ENCODE measurements at regions not wholly inside any gene's neighbourhood (a gene's known extent, or its start where the extent isn't known, plus 50 kb on each side); places are given as distances from the start of the nearest gene placed in this dataset.
A peak's percentile ranks its signal among the peaks of the same experiment; 100 is the strongest.

- POLR2A ChIA-PET = interaction anchor here (1.0 to 1.2 kb wide), 2 partner anchors 45 to 107 kb away, joined by 3 read pairs; no protein-coding TSS in a partner anchor
- Mint-ChIP-seq H3K4me1 (ENCODE audit: insufficient read depth, unreplicated experiment) (peaks cover 9% of the 10 kb centered on the region), H3K27me3 (ENCODE audit: insufficient read depth, unreplicated experiment) (no peaks in the 10 kb centered on the region), H3K4me3 (ENCODE audit: unreplicated experiment) (no peak overlapping the region), H3K36me3 (ENCODE audit: insufficient read depth, unreplicated experiment) (no peaks in the 10 kb centered on the region), H3K9me3 (ENCODE audit: unreplicated experiment) (no peaks in the 10 kb centered on the region), H3K27ac (ENCODE audit: low read depth, unreplicated experiment) (no peak overlapping the region)
- CTCF ChIA-PET = no interaction called here
- intact Hi-C loops (cut with micrococcal nuclease) = no loop called here
- TF ChIP-seq, protein P1, sequence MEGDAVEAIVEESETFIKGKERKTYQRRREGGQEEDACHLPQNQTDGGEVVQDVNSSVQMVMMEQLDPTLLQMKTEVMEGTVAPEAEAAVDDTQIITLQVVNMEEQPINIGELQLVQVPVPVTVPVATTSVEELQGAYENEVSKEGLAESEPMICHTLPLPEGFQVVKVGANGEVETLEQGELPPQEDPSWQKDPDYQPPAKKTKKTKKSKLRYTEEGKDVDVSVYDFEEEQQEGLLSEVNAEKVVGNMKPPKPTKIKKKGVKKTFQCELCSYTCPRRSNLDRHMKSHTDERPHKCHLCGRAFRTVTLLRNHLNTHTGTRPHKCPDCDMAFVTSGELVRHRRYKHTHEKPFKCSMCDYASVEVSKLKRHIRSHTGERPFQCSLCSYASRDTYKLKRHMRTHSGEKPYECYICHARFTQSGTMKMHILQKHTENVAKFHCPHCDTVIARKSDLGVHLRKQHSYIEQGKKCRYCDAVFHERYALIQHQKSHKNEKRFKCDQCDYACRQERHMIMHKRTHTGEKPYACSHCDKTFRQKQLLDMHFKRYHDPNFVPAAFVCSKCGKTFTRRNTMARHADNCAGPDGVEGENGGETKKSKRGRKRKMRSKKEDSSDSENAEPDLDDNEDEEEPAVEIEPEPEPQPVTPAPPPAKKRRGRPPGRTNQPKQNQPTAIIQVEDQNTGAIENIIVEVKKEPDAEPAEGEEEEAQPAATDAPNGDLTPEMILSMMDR (IDR thresholded peaks at IDR 0.05; ENCODE audit: unreplicated experiment) = no peak
- DNase-seq (ENCODE audit: unreplicated experiment) = no peak
- no TSS peak for BruUV-seq (replicated peaks)
Measured at GRCh38 chr7:42489299-42489698, 252.3 kb upstream of the GLI3 start.

DNA sequence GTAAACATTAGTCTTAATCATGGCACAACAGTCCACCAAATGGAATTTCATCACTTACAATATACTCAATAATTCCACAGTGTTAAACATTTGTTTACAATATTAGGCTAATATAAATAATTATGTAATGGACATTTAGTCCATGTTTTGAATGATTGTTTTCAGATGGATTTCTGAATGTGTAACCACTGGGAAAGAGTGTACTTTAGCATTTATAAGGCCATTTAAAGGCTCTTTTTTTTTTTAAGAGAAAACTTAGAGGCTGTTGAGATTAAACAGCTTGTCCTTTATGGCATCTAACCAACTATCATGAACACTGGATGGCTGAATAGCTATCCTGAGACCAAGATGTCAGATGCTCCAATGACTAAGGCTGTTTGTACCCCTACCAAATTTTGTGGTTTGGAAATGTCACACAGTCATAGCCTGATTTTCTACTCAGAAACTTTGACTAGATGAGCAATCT is 248.3 kb upstream of the GLI3 start:
- no peaks in the 10 kb centered on the region for H3K9me3 Mint-ChIP-seq (ENCODE audit: unreplicated experiment)
- intact Hi-C loops (cut with micrococcal nuclease) = no loop called here
- no peak for DNase-seq (ENCODE audit: unreplicated experiment)
- no peaks in the 10 kb centered on the region for H3K27me3 Mint-ChIP-seq (ENCODE audit: insufficient read depth, unreplicated experiment)
- POLR2A ChIA-PET = interaction anchor here (0.7 kb wide), 1 partner anchor 19 kb away, joined by 3 read pairs; no protein-coding TSS in a partner anchor
- peaks cover under 1% of the 10 kb centered on the region for H3K4me1 Mint-ChIP-seq (ENCODE audit: insufficient read depth, unreplicated experiment)
- TF ChIP-seq, protein P1 (IDR thresholded peaks at IDR 0.05; ENCODE audit: unreplicated experiment) = no peak
- CTCF ChIA-PET = interaction anchor here (0.7 kb wide), 1 partner anchor 397 kb away, joined by 3 read pairs; no protein-coding TSS in a partner anchor
- no TSS peak for BruUV-seq (replicated peaks)
- no peaks in the 10 kb centered on the region for H3K36me3 Mint-ChIP-seq (ENCODE audit: insufficient read depth, unreplicated experiment)
- H3K4me3 Mint-ChIP-seq (ENCODE audit: unreplicated experiment) = no peak overlapping the region
- no peak overlapping the region for H3K27ac Mint-ChIP-seq (ENCODE audit: low read depth, unreplicated experiment)

GRCh38 chr7:42483886-42484285 is 246.9 kb upstream of the GLI3 start:
- Mint-ChIP-seq H3K36me3 (ENCODE audit: insufficient read depth, unreplicated experiment) (no peaks in the 10 kb centered on the region), H3K27ac (ENCODE audit: low read depth, unreplicated experiment) (no peak overlapping the region), H3K27me3 (ENCODE audit: insufficient read depth, unreplicated experiment) (no peaks in the 10 kb centered on the region), H3K4me1 (ENCODE audit: insufficient read depth, unreplicated experiment) (peaks cover 9% of the 10 kb centered on the region), H3K9me3 (ENCODE audit: unreplicated experiment) (no peaks in the 10 kb centered on the region), H3K4me3 (ENCODE audit: unreplicated experiment) (no peak overlapping the region)
- POLR2A ChIA-PET = no interaction called here
- BruUV-seq (replicated peaks) = no TSS peak
- intact Hi-C loops (cut with micrococcal nuclease) = no loop called here
- DNase-seq (ENCODE audit: unreplicated experiment) = no peak
- CTCF ChIA-PET = no interaction called here
- TF ChIP-seq, protein P1 (IDR thresholded peaks at IDR 0.05; ENCODE audit: unreplicated experiment) = no peak

DNA sequence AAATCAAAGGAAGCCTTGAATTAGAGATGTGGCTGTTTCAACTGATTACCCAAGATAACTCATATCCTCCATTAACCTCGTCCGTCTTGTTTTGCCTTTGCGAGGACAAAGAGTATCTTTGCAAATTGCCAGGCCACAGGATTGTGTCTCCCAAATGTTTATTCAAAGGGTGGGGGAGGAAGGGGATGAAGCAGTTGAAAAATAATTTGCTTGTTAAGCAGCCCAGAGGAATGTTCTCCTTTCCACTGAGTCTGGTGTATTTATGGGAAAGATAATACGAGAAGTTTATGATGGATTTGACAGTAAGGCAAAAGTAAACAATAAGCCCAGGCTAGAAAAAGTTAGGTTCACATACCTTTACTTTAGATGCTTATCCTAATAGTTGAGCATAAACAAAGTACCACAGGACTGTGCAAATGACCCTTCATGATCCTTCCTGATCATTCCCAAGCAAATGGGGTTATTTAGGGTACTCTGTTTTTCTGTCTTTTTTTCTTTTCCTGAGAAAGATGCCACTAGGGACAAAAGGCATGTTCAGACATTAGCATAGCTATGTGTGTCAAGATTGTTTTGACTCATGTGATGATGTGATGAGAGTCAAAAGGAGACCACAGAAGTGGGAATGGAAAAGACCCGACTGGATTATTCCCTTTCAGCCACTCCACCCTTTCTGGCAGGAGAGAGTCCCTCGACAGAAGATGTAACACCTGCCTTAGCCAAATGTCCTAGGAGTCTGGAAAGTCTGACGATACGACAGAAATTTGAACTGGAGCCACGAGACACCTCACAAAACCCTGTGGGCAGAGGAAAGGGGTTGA is 243.0 kb upstream of the GLI3 start:
- no TSS peak for BruUV-seq (replicated peaks)
- H3K27me3 Mint-ChIP-seq (ENCODE audit: insufficient read depth, unreplicated experiment) = no peaks in the 10 kb centered on the region
- TF ChIP-seq, protein P1 (IDR thresholded peaks at IDR 0.05; ENCODE audit: unreplicated experiment) = no peak
- intact Hi-C loops (cut with micrococcal nuclease) = no loop called here
- ChIA-PET CTCF (interaction anchor here (0.7 kb wide), 1 partner anchor 165 kb away, joined by 4 read pairs; no protein-coding TSS in a partner anchor), POLR2A (interaction anchor here (1.1 kb wide), 1 partner anchor 13 kb away, joined by 4 read pairs; no protein-coding TSS in a partner anchor)
- H3K4me3 Mint-ChIP-seq (ENCODE audit: unreplicated experiment) = no peak overlapping the region
- peak overlapping the region; percentile 67 for H3K27ac Mint-ChIP-seq (ENCODE audit: low read depth, unreplicated experiment)
- no peaks in the 10 kb centered on the region for H3K9me3 Mint-ChIP-seq (ENCODE audit: unreplicated experiment)
- H3K4me1 Mint-ChIP-seq (ENCODE audit: insufficient read depth, unreplicated experiment) = peaks cover 9% of the 10 kb centered on the region
- no peaks in the 10 kb centered on the region for H3K36me3 Mint-ChIP-seq (ENCODE audit: insufficient read depth, unreplicated experiment)
- DNase-seq (ENCODE audit: unreplicated experiment) = no peak
